ENCODE measurements at regions not wholly inside any gene's neighbourhood (a gene's known extent, or its start where the extent isn't known, plus 50 kb on each side); places are given as distances from the start of the nearest gene placed in this dataset.

GRCh38 chr12:45547822-45548221 is 181.7 kb upstream of the ARID2 start:
- DNase-seq (ENCODE audit: low spot score) = no peak
- intact Hi-C loops (cut with DNase I) = loop anchor here (10.0 kb wide), 2 partner anchors 177 to 197 kb away; partner anchors contain the start of gene ARID2 (in 1 of the 2)

GRCh38 chr12:45548426-45548825 is 181.1 kb upstream of the ARID2 start:
- intact Hi-C loops (cut with DNase I) = loop anchor here (10.0 kb wide), 2 partner anchors 176 to 196 kb away; partner anchors contain the start of gene ARID2 (in 1 of the 2)
- no peak for DNase-seq (ENCODE audit: low spot score)

GRCh38 chr12:45549337-45549902 is 180.1 kb upstream of the ARID2 start:
- intact Hi-C loops (cut with DNase I) = loop anchor here (10.0 kb wide), 2 partner anchors 175 to 195 kb away; partner anchors contain the start of gene ARID2 (in 1 of the 2)
- no peak for DNase-seq (ENCODE audit: low spot score)

- intact Hi-C loops (cut with DNase I) = no loop called here
- no peak for DNase-seq (ENCODE audit: low spot score)
These were observed 176.3 kb upstream of the ARID2 start for GRCh38 chr12:45553204-45553603.

- no peak for DNase-seq (ENCODE audit: low spot score)
- intact Hi-C loops (cut with DNase I) = no loop called here
These were observed 172.5 kb upstream of the ARID2 start for GRCh38 chr12:45557016-45557415.

DNA sequence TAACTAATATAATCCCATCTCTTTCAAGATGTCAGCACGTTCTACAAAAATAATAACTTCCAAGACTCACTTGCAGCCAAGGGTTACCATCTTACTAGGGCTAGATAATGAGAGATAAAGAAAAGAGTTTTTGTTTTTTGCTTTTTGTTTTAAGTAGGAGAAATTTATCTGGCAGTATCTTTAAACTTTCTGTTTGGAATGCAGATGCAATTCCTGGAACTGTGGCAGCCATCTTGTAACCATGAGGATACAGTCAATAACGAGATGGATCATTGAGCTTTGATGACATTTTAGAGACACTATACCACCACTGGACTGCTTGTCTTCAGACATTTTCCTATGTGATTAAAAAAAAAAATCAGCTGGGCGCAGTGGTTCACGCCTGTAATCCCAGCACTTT is 171.2 kb upstream of the ARID2 start:
- DNase-seq (ENCODE audit: low spot score) = no peak
- intact Hi-C loops (cut with DNase I) = no loop called here

GRCh38 chr12:45559537-45559936 is 170.0 kb upstream of the ARID2 start:
- DNase-seq (ENCODE audit: low spot score) = no peak
- intact Hi-C loops (cut with DNase I) = no loop called here

GRCh38 chr12:45560689-45561088 is 168.8 kb upstream of the ARID2 start:
- intact Hi-C loops (cut with DNase I) = no loop called here
- DNase-seq (ENCODE audit: low spot score) = no peak

- intact Hi-C loops (cut with DNase I) = no loop called here
These were observed 168.0 kb upstream of the ARID2 start for GRCh38 chr12:45561488-45561887.

GRCh38 chr12:45565590-45565989 is 163.9 kb upstream of the ARID2 start:
- no peak for DNase-seq (ENCODE audit: low spot score)
- intact Hi-C loops (cut with DNase I) = no loop called here

More at GRCh38 chr12:45561488-45561887, 168.0 kb upstream of the ARID2 start:
- DNase-seq (ENCODE audit: low spot score) = no peak

GRCh38 chr12:45566257-45566656 is 163.2 kb upstream of the ARID2 start:
- intact Hi-C loops (cut with DNase I) = no loop called here
- no peak for DNase-seq (ENCODE audit: low spot score)

DNA sequence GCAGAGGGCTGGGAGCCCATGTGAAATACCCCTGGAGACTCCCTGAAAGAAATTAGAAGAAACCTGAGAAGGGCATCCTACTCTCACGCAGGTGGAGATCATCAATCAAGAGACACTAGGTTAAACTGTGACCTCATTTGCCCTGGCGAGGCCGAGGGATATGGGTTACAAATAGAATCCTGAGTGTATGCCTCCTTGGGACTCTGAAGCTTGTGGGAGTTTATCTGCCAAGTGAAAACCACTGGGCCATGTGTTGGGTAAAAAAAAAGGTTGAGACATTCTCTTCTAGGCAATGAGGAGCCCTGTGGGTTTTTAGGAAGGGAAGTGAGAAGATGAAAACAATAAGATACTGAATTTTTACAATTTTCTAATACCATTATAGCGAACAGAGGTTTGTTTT is 160.7 kb upstream of the ARID2 start:
- DNase-seq (ENCODE audit: low spot score) = no peak
- intact Hi-C loops (cut with DNase I) = no loop called here

- intact Hi-C loops (cut with DNase I) = no loop called here
- DNase-seq (ENCODE audit: low spot score) = no peak
These were observed 159.0 kb upstream of the ARID2 start for GRCh38 chr12:45570501-45570900.

DNA sequence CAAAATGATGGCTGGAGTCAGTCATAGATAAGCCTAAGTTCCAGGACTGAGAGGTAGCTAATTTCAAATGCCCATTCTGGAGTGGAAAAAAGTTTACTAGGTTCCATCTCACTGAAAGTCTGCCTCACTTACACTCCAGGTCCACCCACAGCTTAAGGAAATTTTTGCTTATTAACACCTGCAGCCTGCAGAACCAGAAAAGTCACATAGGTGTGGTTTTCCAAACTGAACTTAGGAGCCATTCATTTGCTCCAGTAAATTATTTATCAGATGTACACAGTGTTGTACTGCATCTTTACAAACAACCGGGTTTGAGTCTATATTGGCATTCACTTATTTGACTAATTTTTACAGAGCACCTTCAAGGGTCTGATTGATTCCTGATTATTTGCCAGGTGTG is 157.4 kb upstream of the ARID2 start:
- DNase-seq (ENCODE audit: low spot score) = no peak

GRCh38 chr12:45575417-45575816 is 154.1 kb upstream of the ARID2 start:
- no peak for DNase-seq (ENCODE audit: low spot score)
- intact Hi-C loops (cut with DNase I) = no loop called here

More for the DNA sequence above, 157.4 kb upstream of the ARID2 start:
- intact Hi-C loops (cut with DNase I) = no loop called here

DNA sequence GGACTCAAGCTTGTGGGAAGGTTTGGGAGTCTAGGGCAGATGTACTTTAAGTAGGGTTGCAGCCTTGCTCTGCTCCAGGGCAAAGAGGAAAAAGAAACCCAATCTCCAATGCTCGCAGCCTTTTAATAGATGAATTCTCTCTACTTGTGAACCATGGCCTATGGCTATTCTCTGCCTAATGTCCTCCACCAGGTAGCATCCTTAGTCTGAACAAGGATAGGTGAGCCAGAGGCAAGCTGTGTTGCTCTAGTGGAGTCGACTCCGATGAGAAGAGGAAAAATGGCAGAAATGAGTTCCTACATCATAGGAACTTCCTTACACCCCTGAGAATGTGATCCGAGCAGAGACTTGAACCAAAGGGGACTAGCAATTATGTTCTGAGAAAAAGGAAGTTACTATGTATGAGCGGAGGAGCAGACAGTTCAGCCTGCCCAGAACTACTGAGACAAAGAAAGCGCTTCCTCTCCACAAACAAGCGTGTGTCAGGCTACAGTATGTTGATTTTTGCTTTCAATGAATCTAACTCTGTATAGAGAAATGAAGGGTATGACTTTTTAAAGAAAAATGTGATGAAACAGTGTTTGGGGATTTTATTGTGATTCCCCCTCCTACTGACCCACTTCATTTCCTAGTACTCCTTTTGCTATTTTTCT is 153.6 kb upstream of the ARID2 start:
- intact Hi-C loops (cut with DNase I) = no loop called here
- no peak for DNase-seq (ENCODE audit: low spot score)

DNA sequence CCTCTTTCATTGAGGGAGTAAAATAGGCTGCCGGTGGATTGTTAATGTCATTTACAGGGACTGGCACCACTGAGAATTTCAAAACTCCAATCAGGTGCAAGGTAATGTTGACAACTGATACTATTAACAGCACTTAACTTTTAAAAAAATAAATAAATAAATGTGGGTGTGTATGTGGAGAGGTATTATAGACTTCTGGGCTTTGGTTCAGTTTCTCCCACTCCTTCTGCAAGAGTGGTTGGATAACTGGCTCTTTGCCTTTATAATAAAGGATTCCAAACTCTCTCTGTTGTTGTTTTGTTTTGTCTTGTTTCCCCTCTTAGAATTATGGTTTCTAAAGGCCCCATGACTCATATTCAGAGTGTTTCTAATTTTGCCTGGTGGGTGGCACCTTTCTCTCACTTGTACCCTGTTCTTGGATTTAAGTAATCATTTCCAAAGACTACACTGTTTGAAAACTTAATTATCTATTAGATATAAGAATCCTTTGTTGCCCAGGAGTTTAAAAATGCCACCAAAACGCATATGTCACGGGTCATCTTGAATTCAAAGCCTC is 151.6 kb upstream of the ARID2 start:
- no peak for DNase-seq (ENCODE audit: low spot score)
- intact Hi-C loops (cut with DNase I) = no loop called here

GRCh38 chr12:45580356-45580969 is 149.0 kb upstream of the ARID2 start:
- intact Hi-C loops (cut with DNase I) = no loop called here
- DNase-seq (ENCODE audit: low spot score) = no peak

DNA sequence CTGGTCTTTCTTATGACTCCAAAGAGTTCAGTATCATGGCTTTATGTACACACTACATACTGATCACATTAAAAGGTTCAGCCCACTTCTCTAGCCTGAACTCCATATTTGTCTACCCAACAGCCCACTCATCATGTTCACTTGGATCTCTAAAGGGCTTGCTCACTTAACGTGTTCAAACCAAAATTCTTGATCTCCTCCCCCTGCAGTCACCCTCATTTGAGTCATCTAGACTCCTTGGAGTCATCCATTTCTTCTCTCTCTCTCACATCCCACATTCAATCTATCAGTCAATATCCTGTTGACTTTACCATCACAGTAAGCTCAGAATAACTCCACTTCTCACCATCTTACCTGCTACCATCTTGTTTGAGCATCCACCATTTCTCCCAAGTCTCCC is 148.4 kb upstream of the ARID2 start:
- intact Hi-C loops (cut with DNase I) = no loop called here
- no peak for DNase-seq (ENCODE audit: low spot score)

- intact Hi-C loops (cut with DNase I) = no loop called here
- no peak for DNase-seq (ENCODE audit: low spot score)
These were observed 147.0 kb upstream of the ARID2 start for GRCh38 chr12:45582536-45582935.

Data from posterior vena cava (tissue), 2 donors.